Vagina (tissue), 2 donors: ENCODE measurements at regions not wholly inside any gene's neighbourhood (a gene's known extent, or its start where the extent isn't known, plus 50 kb on each side); places are given as distances from the start of the nearest gene placed in this dataset.

Experiments used
- DNase-seq, 2 donors: peaks; one replicate each; pipeline ENCODE4 v3.0.0-alpha.2; 2017; ENCODE audit errors: extremely low spot score in 2 of 2
- H3K27ac ChIP-seq: fragments of 200-600 bp; sonication (generic); one replicate; pipeline ENCODE4 v1.5.1; 2019
- H3K27me3 ChIP-seq: fragments of 200-600 bp; sonication (generic); one replicate; pipeline ENCODE4 v1.5.1; 2019
- H3K36me3 ChIP-seq, 2 donors: fragments of 200-600 bp; sonication (generic); one replicate each; pipeline ENCODE4 v1.5.1; 2017 to 2019
- H3K4me1 ChIP-seq: fragments of 200-600 bp; sonication (generic); one replicate; pipeline ENCODE4 v1.5.1; 2019
- H3K4me3 ChIP-seq, 2 donors: fragments of 200-600 bp; sonication (generic); 1 replicate in 1 of 2; 2 replicates in 1 of 2; pipeline ENCODE4 v1.5.1; 2016 to 2019
- H3K9me3 ChIP-seq: fragments of 200-600 bp; sonication (generic); one replicate; pipeline ENCODE4 v1.5.1; 2019
- CTCF ChIP-seq, 3 experiments: fragments of 450-650 bp in 2 of 3; fragments of 200-600 bp in 1 of 3; sonication (generic) in 1 of 3; IDR thresholded peaks; one replicate each; pipeline ENCODE4 v1.5.1; 2017 to 2019; ENCODE audit warnings: antibody characterized with exemption in 3 of 3, mild to moderate bottlenecking in 2 of 3, moderate library complexity in 2 of 3
- POLR2A ChIP-seq, 2 donors: fragments of 450-650 bp; IDR thresholded peaks; one replicate each; pipeline ENCODE4 v1.6.1; 2017; ENCODE audit warnings: antibody characterized with exemption in 2 of 2, mild to moderate bottlenecking in 2 of 2, moderate library complexity in 2 of 2
- POLR2AphosphoS5 ChIP-seq, 2 donors: sonication (generic); formaldehyde crosslinking; IDR thresholded peaks; one replicate each; pipeline ENCODE4 v1.9.0; 2017; ENCODE audit warnings: antibody characterized with exemption in 2 of 2, mild to moderate bottlenecking in 2 of 2, low read depth in 1 of 2; ENCODE audit not compliant: insufficient read depth in 1 of 2
- intact Hi-C: fragments of 100-400 bp; cut with DNase I; formaldehyde crosslinking; loops from one replicate; pipeline ENCODE4 v1.15.1; 2023

DNA sequence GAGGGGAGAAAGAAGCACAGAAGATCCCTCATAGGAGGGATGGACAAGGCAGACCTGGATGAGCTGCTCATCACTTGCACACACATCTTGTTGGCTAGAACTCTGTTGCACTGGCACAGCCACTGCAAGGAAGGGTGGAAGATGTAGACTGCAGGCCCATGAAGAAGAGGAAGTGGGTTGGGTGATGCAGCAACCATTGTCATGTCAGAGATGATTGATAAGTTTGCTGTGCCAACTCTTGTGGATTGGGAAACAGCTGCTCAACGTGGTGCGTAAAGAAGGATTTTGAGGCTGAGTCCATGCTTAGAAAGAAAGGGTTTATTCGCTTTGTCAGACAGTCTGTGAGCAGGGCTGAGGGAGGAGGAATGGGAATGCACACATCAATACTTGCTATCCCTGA lies 161.4 kb upstream of the MPHOSPH6 start:
- Histone ChIP-seq H3K4me1 (no peaks in the 10 kb centered on the region), H3K27me3 (no peaks in the 10 kb centered on the region), H3K4me3 (no peak overlapping the region), H3K27ac (no peak overlapping the region), H3K9me3 (no peaks in the 10 kb centered on the region), H3K36me3 (no peaks in the 10 kb centered on the region)
- intact Hi-C loops: no loop called here
- no peak for TF ChIP-seq POLR2A (IDR thresholded peaks at IDR 0.05)
- no peak for TF ChIP-seq CTCF (IDR thresholded peaks at IDR 0.05)
- TF ChIP-seq POLR2AphosphoS5 (IDR thresholded peaks at IDR 0.05; ENCODE audit: insufficient read depth in 1 of 2, low read depth in 1 of 2): no peak
- DNase-seq: no peak

- TF ChIP-seq POLR2AphosphoS5 (IDR thresholded peaks at IDR 0.05; ENCODE audit: insufficient read depth in 1 of 2, low read depth in 1 of 2): no peak
- no peak for TF ChIP-seq POLR2A (IDR thresholded peaks at IDR 0.05)
- TF ChIP-seq CTCF (IDR thresholded peaks at IDR 0.05): no peak
Observed at GRCh38 chr16:82329504-82330192, 159.6 kb upstream of the MPHOSPH6 start.

DNA sequence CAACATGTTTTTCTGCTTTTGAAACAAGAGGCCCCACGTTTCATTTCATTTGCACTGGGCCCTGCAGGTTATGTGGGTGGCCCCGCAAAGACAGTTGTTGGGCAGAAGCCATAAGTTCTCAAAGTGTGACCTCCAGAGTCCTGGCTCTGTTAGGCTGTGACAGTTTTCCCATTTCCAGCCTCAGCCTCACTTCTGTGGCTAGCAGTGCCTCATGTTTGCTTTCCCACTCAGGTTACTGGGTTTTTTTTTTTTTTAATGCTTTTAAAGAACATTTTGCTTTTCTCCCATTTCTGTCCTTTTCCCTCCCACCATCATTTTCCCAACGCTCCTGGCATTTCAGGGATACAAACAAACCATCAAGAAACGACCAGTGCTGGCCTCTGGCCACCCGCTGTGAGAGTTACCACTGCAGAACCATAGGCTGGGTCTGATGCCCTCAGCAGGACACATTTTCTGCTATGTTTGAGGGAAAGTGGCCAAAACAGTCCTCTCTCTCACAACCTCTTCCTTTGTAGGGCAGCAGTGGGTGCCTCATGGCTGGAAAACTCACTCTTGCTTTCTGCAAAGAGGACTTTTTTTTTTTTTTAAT lies 159.0 kb upstream of the MPHOSPH6 start:
- no peak for DNase-seq
- H3K27ac ChIP-seq: no peak overlapping the region
- no peak overlapping the region for H3K4me3 ChIP-seq
- no peaks in the 10 kb centered on the region for H3K9me3 ChIP-seq
- no peaks in the 10 kb centered on the region for H3K4me1 ChIP-seq
- H3K27me3 ChIP-seq: no peaks in the 10 kb centered on the region
- TF ChIP-seq POLR2A (IDR thresholded peaks at IDR 0.05) (no peak), CTCF (IDR thresholded peaks at IDR 0.05) (no peak), POLR2AphosphoS5 (IDR thresholded peaks at IDR 0.05; ENCODE audit: insufficient read depth in 1 of 2, low read depth in 1 of 2) (no peak)
- no peaks in the 10 kb centered on the region for H3K36me3 ChIP-seq
- intact Hi-C loops: no loop called here

More at GRCh38 chr16:82329504-82330192, 159.6 kb upstream of the MPHOSPH6 start:
- H3K27me3 ChIP-seq: no peaks in the 10 kb centered on the region
- no peak for DNase-seq
- no peaks in the 10 kb centered on the region for H3K36me3 ChIP-seq
- no peaks in the 10 kb centered on the region for H3K9me3 ChIP-seq
- intact Hi-C loops: no loop called here
- H3K4me3 ChIP-seq: no peak overlapping the region
- no peaks in the 10 kb centered on the region for H3K4me1 ChIP-seq
- H3K27ac ChIP-seq: no peak overlapping the region

- Histone ChIP-seq H3K9me3 (no peaks in the 10 kb centered on the region), H3K4me1 (no peaks in the 10 kb centered on the region), H3K27me3 (no peaks in the 10 kb centered on the region), H3K4me3 (no peak overlapping the region), H3K27ac (no peak overlapping the region), H3K36me3 (no peaks in the 10 kb centered on the region)
- TF ChIP-seq CTCF (IDR thresholded peaks at IDR 0.05): no peak
- intact Hi-C loops: no loop called here
- no peak for DNase-seq
Observed at GRCh38 chr16:82323171-82323570, 153.1 kb upstream of the MPHOSPH6 start.

GRCh38 chr16:82322177-82322576 lies 152.2 kb upstream of the MPHOSPH6 start:
- intact Hi-C loops: no loop called here
- Histone ChIP-seq H3K4me1 (peaks cover 8% of the 10 kb centered on the region), H3K9me3 (no peaks in the 10 kb centered on the region), H3K4me3 (no peak overlapping the region), H3K36me3 (no peaks in the 10 kb centered on the region), H3K27me3 (no peaks in the 10 kb centered on the region), H3K27ac (no peak overlapping the region)
- no peak for TF ChIP-seq POLR2AphosphoS5 (IDR thresholded peaks at IDR 0.05; ENCODE audit: insufficient read depth in 1 of 2, low read depth in 1 of 2)
- no peak for TF ChIP-seq POLR2A (IDR thresholded peaks at IDR 0.05)
- no peak for TF ChIP-seq CTCF (IDR thresholded peaks at IDR 0.05)
- DNase-seq: no peak
